ENCODE measurements at regions not wholly inside any gene's neighbourhood (a gene's known extent, or its start where the extent isn't known, plus 50 kb on each side); places are given as distances from the start of the nearest gene placed in this dataset.

DNA sequence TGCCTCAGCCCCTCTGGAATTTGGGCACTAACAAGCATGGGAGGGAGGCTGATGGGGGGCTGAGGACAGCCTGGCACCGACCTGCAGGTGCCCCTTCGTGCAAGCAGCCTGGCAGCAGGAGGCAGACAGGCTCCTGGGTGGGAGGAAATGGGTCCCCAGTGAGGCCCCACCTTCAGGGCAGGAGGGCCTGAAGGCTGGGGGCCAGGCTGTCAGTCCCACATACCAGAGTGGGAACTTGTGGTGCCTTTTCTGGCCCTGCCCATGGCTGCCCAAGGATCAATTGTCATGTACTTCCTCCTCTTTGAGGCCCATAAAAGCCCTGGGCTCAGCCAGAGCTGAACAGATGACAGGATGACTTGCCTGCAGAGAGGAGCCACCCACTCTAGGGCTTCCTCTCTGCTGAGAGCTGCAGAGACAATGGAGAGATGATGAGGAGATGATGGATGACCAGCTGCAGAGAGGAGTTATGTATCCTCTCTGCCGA lies 141.0 kb downstream of the PDHA2 start:
- TF ChIP-seq, protein P1, sequence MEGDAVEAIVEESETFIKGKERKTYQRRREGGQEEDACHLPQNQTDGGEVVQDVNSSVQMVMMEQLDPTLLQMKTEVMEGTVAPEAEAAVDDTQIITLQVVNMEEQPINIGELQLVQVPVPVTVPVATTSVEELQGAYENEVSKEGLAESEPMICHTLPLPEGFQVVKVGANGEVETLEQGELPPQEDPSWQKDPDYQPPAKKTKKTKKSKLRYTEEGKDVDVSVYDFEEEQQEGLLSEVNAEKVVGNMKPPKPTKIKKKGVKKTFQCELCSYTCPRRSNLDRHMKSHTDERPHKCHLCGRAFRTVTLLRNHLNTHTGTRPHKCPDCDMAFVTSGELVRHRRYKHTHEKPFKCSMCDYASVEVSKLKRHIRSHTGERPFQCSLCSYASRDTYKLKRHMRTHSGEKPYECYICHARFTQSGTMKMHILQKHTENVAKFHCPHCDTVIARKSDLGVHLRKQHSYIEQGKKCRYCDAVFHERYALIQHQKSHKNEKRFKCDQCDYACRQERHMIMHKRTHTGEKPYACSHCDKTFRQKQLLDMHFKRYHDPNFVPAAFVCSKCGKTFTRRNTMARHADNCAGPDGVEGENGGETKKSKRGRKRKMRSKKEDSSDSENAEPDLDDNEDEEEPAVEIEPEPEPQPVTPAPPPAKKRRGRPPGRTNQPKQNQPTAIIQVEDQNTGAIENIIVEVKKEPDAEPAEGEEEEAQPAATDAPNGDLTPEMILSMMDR (IDR thresholded peaks at IDR 0.05; ENCODE audit: low read depth, low read length, missing input control), result no peak
- TF ChIP-seq FOXA2 (IDR thresholded peaks at IDR 0.05) (no peak), HNF4A (conservative IDR thresholded peaks at IDR 0.05) (no peak), YY1 (IDR thresholded peaks at IDR 0.05) (no peak), GABPA (IDR thresholded peaks at IDR 0.05 in 1 of 2, conservative IDR thresholded peaks at IDR 0.05 in 1 of 2) (no peak), RAD21 (IDR thresholded peaks at IDR 0.05) (no peak)
- TF ChIP-seq, protein P2, sequence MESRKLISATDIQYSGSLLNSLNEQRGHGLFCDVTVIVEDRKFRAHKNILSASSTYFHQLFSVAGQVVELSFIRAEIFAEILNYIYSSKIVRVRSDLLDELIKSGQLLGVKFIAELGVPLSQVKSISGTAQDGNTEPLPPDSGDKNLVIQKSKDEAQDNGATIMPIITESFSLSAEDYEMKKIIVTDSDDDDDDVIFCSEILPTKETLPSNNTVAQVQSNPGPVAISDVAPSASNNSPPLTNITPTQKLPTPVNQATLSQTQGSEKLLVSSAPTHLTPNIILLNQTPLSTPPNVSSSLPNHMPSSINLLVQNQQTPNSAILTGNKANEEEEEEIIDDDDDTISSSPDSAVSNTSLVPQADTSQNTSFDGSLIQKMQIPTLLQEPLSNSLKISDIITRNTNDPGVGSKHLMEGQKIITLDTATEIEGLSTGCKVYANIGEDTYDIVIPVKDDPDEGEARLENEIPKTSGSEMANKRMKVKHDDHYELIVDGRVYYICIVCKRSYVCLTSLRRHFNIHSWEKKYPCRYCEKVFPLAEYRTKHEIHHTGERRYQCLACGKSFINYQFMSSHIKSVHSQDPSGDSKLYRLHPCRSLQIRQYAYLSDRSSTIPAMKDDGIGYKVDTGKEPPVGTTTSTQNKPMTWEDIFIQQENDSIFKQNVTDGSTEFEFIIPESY (IDR thresholded peaks at IDR 0.05), result no peak
- TF ChIP-seq, protein P3, sequence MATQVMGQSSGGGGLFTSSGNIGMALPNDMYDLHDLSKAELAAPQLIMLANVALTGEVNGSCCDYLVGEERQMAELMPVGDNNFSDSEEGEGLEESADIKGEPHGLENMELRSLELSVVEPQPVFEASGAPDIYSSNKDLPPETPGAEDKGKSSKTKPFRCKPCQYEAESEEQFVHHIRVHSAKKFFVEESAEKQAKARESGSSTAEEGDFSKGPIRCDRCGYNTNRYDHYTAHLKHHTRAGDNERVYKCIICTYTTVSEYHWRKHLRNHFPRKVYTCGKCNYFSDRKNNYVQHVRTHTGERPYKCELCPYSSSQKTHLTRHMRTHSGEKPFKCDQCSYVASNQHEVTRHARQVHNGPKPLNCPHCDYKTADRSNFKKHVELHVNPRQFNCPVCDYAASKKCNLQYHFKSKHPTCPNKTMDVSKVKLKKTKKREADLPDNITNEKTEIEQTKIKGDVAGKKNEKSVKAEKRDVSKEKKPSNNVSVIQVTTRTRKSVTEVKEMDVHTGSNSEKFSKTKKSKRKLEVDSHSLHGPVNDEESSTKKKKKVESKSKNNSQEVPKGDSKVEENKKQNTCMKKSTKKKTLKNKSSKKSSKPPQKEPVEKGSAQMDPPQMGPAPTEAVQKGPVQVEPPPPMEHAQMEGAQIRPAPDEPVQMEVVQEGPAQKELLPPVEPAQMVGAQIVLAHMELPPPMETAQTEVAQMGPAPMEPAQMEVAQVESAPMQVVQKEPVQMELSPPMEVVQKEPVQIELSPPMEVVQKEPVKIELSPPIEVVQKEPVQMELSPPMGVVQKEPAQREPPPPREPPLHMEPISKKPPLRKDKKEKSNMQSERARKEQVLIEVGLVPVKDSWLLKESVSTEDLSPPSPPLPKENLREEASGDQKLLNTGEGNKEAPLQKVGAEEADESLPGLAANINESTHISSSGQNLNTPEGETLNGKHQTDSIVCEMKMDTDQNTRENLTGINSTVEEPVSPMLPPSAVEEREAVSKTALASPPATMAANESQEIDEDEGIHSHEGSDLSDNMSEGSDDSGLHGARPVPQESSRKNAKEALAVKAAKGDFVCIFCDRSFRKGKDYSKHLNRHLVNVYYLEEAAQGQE (IDR thresholded peaks at IDR 0.05), result no peak

All from liver (tissue), 3 donors.